ENCODE measurements at regions not wholly inside any gene's neighbourhood (a gene's known extent, or its start where the extent isn't known, plus 50 kb on each side); places are given as distances from the start of the nearest gene placed in this dataset.

GRCh38 chr2:154533300-154533940 lies 165.1 kb upstream of the KCNJ3 start:
- ATAC-seq, result no peak
- no peak for TF ChIP-seq CSRNP3 (CRISPR knock-in tag; IDR thresholded peaks at IDR 0.05)
- no peak for TF ChIP-seq ARNTL (CRISPR knock-in tag; IDR thresholded peaks at IDR 0.05; ENCODE audit: borderline replicate concordance, low read depth)
- TF ChIP-seq ZNF8 (CRISPR knock-in tag; IDR thresholded peaks at IDR 0.05), result no peak
- TF ChIP-seq RARB (CRISPR knock-in tag; IDR thresholded peaks at IDR 0.05), result no peak
- TF ChIP-seq ZC3H10 (CRISPR knock-in tag; IDR thresholded peaks at IDR 0.05), result no peak
- TF ChIP-seq TSHZ2 (CRISPR knock-in tag; IDR thresholded peaks at IDR 0.05), result no peak
- no peak for TF ChIP-seq GLIS3 (CRISPR knock-in tag; IDR thresholded peaks at IDR 0.05)
- no peak for TF ChIP-seq ZFP3 (CRISPR knock-in tag; IDR thresholded peaks at IDR 0.05)
- no peak for TF ChIP-seq OSR1 (CRISPR knock-in tag; IDR thresholded peaks at IDR 0.05)
- no peak for TF ChIP-seq BACH2 (CRISPR knock-in tag; IDR thresholded peaks at IDR 0.05; ENCODE audit: borderline replicate concordance)

- ATAC-seq, result no peak
- TF ChIP-seq SNAI2 (CRISPR knock-in tag; IDR thresholded peaks at IDR 0.05), result no peak
- no peak for TF ChIP-seq ZNF70 (CRISPR knock-in tag; IDR thresholded peaks at IDR 0.05)
- no peak for TF ChIP-seq ZFP3 (CRISPR knock-in tag; IDR thresholded peaks at IDR 0.05)
- TF ChIP-seq ARNTL (CRISPR knock-in tag; IDR thresholded peaks at IDR 0.05; ENCODE audit: borderline replicate concordance, low read depth), result no peak
- no peak for TF ChIP-seq GLIS3 (CRISPR knock-in tag; IDR thresholded peaks at IDR 0.05)
- TF ChIP-seq CREB5 (CRISPR knock-in tag; IDR thresholded peaks at IDR 0.05; ENCODE audit: low read depth), result no peak
- no peak for TF ChIP-seq TCF4 (CRISPR knock-in tag; IDR thresholded peaks at IDR 0.05; ENCODE audit: borderline replicate concordance)
- TF ChIP-seq TOX (CRISPR knock-in tag; IDR thresholded peaks at IDR 0.05; ENCODE audit: borderline replicate concordance), result no peak
- no peak for TF ChIP-seq ZNF565 (CRISPR knock-in tag; conservative IDR thresholded peaks at IDR 0.05; ENCODE audit: low read depth)
- TF ChIP-seq ZNF8 (CRISPR knock-in tag; IDR thresholded peaks at IDR 0.05), result no peak
- no peak for TF ChIP-seq ESRRG (CRISPR knock-in tag; IDR thresholded peaks at IDR 0.05)
- TF ChIP-seq POU6F1 (CRISPR knock-in tag; IDR thresholded peaks at IDR 0.05; ENCODE audit: borderline replicate concordance, low read depth), result no peak
- TF ChIP-seq OSR1 (CRISPR knock-in tag; IDR thresholded peaks at IDR 0.05), result no peak
- no peak for TF ChIP-seq ZFP30 (CRISPR knock-in tag; IDR thresholded peaks at IDR 0.05)
- TF ChIP-seq ZC3H10 (CRISPR knock-in tag; IDR thresholded peaks at IDR 0.05), result no peak
- TF ChIP-seq TSHZ2 (CRISPR knock-in tag; IDR thresholded peaks at IDR 0.05), result no peak
- no peak for TF ChIP-seq RARB (CRISPR knock-in tag; IDR thresholded peaks at IDR 0.05)
Measured at GRCh38 chr2:154537024-154537423, 161.5 kb upstream of the KCNJ3 start.

Measured in SK-N-SH treated with all-trans-retinoic acid at 6 μM for 48 hours (cell line).